ENCODE measurements at regions not wholly inside any gene's neighbourhood (a gene's known extent, or its start where the extent isn't known, plus 50 kb on each side); places are given as distances from the start of the nearest gene placed in this dataset.
"Not testable (repeated sequence)": the region's sequence is repeated elsewhere in the genome, so short reads cannot be mapped to it uniquely, and the experiment has no call there.

GRCh38 chr2:39583781-39584180, 81.9 kb upstream of the TMEM178A start:
- ATAC-seq (ENCODE audit: low FRiP score in 2 of 2) (no peak), DNase-seq (no peak)
- Histone ChIP-seq H3K36me3 (no peaks in the 10 kb centered on the region), H3K27me3 (no peaks in the 10 kb centered on the region), H3K4me3 (no peak overlapping the region), H3K9me3 (peaks cover 0 to 10% (median 1%) of the 10 kb centered on the region in 4 donors), H3K4me1 (no peaks in the 10 kb centered on the region), H3K27ac (no peak overlapping the region)
- TF ChIP-seq POLR2A (IDR thresholded peaks at IDR 0.05) (no peak), POLR2AphosphoS5 (IDR thresholded peaks at IDR 0.05) (no peak), EP300 (IDR thresholded peaks at IDR 0.05) (no peak)
- TF ChIP-seq, protein P1, sequence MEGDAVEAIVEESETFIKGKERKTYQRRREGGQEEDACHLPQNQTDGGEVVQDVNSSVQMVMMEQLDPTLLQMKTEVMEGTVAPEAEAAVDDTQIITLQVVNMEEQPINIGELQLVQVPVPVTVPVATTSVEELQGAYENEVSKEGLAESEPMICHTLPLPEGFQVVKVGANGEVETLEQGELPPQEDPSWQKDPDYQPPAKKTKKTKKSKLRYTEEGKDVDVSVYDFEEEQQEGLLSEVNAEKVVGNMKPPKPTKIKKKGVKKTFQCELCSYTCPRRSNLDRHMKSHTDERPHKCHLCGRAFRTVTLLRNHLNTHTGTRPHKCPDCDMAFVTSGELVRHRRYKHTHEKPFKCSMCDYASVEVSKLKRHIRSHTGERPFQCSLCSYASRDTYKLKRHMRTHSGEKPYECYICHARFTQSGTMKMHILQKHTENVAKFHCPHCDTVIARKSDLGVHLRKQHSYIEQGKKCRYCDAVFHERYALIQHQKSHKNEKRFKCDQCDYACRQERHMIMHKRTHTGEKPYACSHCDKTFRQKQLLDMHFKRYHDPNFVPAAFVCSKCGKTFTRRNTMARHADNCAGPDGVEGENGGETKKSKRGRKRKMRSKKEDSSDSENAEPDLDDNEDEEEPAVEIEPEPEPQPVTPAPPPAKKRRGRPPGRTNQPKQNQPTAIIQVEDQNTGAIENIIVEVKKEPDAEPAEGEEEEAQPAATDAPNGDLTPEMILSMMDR (IDR thresholded peaks at IDR 0.05), result no peak
- WGBS, 2 donors, result 88 to 92% methylated on average over 6 of the region's 6 CpGs

DNA sequence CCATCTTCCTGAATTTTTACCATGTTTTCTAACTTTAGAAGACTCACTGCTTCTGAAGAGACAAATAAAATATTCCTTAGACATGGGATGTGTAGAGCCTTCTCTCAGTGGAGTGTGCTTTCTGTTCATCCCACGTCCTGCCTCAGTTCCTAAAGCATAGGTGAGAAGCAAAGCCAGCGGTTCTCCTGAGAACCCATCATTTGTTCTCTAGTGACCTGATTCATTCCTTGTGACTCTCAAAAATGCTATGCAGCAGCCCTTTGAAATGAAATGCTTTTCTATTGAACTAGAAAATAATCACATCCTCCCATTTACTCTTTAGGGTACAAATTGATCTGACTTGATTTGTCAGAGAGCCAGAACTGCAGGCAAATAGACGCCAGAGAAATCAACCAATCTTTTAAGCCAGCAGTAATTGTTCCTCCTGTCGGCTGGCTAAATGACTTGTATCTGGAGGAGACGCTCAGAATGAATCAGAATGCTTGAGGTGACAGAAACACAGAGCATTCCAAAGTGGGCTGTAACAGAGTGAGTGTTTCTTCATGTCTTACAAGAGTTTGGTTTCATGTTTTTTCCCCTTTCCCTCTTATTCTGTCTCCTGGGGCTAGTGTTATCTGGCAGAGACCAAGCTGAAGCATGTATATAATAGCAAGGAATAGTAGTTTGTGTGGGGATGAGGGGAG, 81.3 kb upstream of the TMEM178A start:
- H3K36me3 ChIP-seq, result no peaks in the 10 kb centered on the region
- no peaks in the 10 kb centered on the region for H3K4me1 ChIP-seq
- H3K4me3 ChIP-seq, result no peak overlapping the region
- DNase-seq (no peak), ATAC-seq (ENCODE audit: low FRiP score in 2 of 2) (no peak)
- no peak overlapping the region for H3K27ac ChIP-seq
- TF ChIP-seq POLR2A (IDR thresholded peaks at IDR 0.05), result no peak
- TF ChIP-seq, protein P1 (IDR thresholded peaks at IDR 0.05), result no peak
- TF ChIP-seq POLR2AphosphoS5 (IDR thresholded peaks at IDR 0.05), result no peak
- TF ChIP-seq EP300 (IDR thresholded peaks at IDR 0.05), result no peak
- peaks cover 0 to 10% (median 1%) of the 10 kb centered on the region in 4 donors for H3K9me3 ChIP-seq
- WGBS, 2 donors, result 81 to 85% methylated on average over 5 of the region's 5 CpGs
- H3K27me3 ChIP-seq, result no peaks in the 10 kb centered on the region

DNA sequence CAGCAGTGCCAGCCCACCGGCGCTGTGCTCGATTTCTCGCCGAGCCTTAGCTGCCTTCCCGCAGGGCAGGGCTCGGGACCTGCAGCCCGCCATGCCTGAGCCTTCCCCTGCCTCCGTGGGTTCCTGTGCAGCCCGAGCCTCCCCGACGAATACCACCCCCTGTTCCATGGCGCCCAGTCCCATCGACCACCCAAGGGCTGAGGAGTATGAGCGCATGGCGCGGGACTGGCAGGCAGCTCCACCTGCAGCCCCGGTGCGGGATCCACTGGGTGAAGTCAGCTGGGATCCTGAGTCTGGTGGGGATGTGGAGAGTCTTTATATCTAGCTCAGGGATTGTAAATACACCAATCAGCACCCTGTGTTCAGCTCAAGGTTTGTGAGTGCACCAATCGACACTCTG, 80.2 kb upstream of the TMEM178A start:
- not testable (repeated sequence) for H3K4me1 ChIP-seq; H3K27ac ChIP-seq; H3K27me3 ChIP-seq; H3K4me3 ChIP-seq; H3K9me3 ChIP-seq; ATAC-seq (ENCODE audit: low FRiP score in 2 of 2); H3K36me3 ChIP-seq
- DNase-seq, result peak in 1 of 2 donors; percentile 60
- WGBS, 2 donors, result 96 to 97% methylated on average over 16 to 20 of the region's 20 CpGs

DNA sequence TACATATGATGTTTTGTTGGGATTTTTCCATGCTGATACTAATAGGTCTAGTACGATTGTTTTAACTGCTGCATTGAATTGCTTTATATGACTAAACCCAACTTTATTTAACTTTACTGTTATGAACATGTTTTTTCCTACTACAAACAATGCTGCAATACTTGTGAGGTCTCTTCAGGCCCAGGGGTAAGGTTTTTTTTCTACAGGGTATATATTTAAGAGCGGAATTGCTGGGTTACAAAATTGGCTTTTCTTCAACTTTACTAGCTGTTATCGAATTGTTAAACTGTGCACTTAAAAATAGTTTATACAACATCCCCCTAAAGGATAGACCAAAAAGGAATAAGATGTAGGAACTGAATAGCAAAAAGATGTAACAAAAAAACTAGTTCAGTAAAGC, 78.5 kb upstream of the TMEM178A start:
- 85 to 97% methylated on average over 3 of the region's 3 CpGs for WGBS, 2 donors
- DNase-seq (no peak), ATAC-seq (ENCODE audit: low FRiP score in 2 of 2) (no peak)
- Histone ChIP-seq H3K27me3 (no peaks in the 10 kb centered on the region), H3K4me1 (no peaks in the 10 kb centered on the region), H3K36me3 (no peaks in the 10 kb centered on the region), H3K4me3 (no peak overlapping the region), H3K9me3 (peaks cover 0 to 3% (median 0%) of the 10 kb centered on the region in 4 donors), H3K27ac (no peak overlapping the region)
- no peak for TF ChIP-seq POLR2A (IDR thresholded peaks at IDR 0.05)

DNA sequence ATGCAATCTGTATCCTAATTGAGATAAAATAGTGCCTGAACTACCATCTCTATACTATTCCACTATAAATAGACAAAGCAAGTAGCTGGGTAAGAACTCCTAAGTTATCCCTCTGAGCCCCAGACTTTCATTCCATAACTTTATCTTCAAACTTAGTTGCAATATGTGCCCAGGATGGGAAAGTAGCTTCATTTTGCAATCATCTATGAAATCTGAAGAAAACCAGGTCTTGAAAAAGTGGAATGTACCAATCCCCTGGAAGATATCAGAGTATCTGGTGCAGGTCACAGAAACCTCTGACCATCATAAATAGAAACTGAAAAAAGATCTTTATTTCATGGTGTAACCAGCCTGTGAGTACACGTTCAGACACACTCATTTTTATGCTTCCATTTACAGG, 78.1 kb upstream of the TMEM178A start:
- TF ChIP-seq POLR2A (IDR thresholded peaks at IDR 0.05) (no peak), POLR2AphosphoS5 (IDR thresholded peaks at IDR 0.05) (no peak), EP300 (IDR thresholded peaks at IDR 0.05) (no peak)
- TF ChIP-seq, protein P1 (IDR thresholded peaks at IDR 0.05), result no peak
- Histone ChIP-seq H3K27ac (no peak overlapping the region), H3K9me3 (peaks cover 0 to 3% (median 0%) of the 10 kb centered on the region in 4 donors), H3K4me1 (no peaks in the 10 kb centered on the region), H3K27me3 (no peaks in the 10 kb centered on the region), H3K36me3 (no peaks in the 10 kb centered on the region), H3K4me3 (no peak overlapping the region)
- no peak for DNase-seq
- 59 to 86% methylated on average over 1 of the region's 1 CpG for WGBS, 2 donors
- no peak for ATAC-seq (ENCODE audit: low FRiP score in 2 of 2)
